Endodermal cell (in vitro differentiated cells): ENCODE measurements at regions not wholly inside any gene's neighbourhood (a gene's known extent, or its start where the extent isn't known, plus 50 kb on each side); places are given as distances from the start of the nearest gene placed in this dataset.

ENCODE experiments used
- DNase-seq: peaks from one replicate; pipeline ENCODE4 v3.0.0-alpha.2; 2017
- H3K27ac ChIP-seq: 2 replicates; pipeline ENCODE4 v1.5.1; 2013; ENCODE audit warnings: mild to moderate bottlenecking, low read depth, low read length, moderate library complexity
- H3K27me3 ChIP-seq: 2 replicates; pipeline ENCODE4 v1.6.1; 2013; ENCODE audit warnings: mild to moderate bottlenecking, low read length, moderate library complexity; ENCODE audit not compliant: insufficient read depth, control insufficient read depth, poor library complexity, severe bottlenecking
- H3K36me3 ChIP-seq: 2 replicates; pipeline ENCODE4 v1.7.0; 2013; ENCODE audit warnings: mild to moderate bottlenecking, low read length, moderate library complexity; ENCODE audit not compliant: control insufficient read depth, insufficient read depth
- H3K4me1 ChIP-seq: one replicate; pipeline ENCODE4 v1.7.0; 2013; ENCODE audit warnings: low read length; ENCODE audit not compliant: control insufficient read depth, insufficient read depth
- H3K4me3 ChIP-seq: 2 replicates; pipeline ENCODE4 v1.5.1; 2013; ENCODE audit warnings: mild to moderate bottlenecking, low read length, moderate library complexity
- H3K9ac ChIP-seq: 2 replicates; pipeline ENCODE4 v1.6.1; 2013; ENCODE audit warnings: mild to moderate bottlenecking, low read length, moderate library complexity; ENCODE audit not compliant: poor library complexity, severe bottlenecking; ENCODE audit errors: extremely low read depth
- H3K9me3 ChIP-seq: 2 replicates; pipeline ENCODE4 v1.6.1; 2013; ENCODE audit warnings: mild to moderate bottlenecking, low read length, moderate library complexity; ENCODE audit not compliant: control insufficient read depth
- H3K27ac Mint-ChIP-seq: 2 replicates; pipeline ENCODE4 v1.8.0; 2020; ENCODE audit warnings: mixed read lengths
- H3K27me3 Mint-ChIP-seq: 2 replicates; pipeline ENCODE4 v1.8.0; 2021; ENCODE audit warnings: mild to moderate bottlenecking, mixed read lengths; ENCODE audit not compliant: insufficient read depth
- H3K36me3 Mint-ChIP-seq: 2 replicates; pipeline ENCODE4 v1.8.0; 2020; ENCODE audit warnings: low read depth, mixed read lengths
- H3K4me1 Mint-ChIP-seq: 2 replicates; pipeline ENCODE4 v1.8.0; 2020; ENCODE audit warnings: mixed read lengths
- H3K4me3 Mint-ChIP-seq: 2 replicates; pipeline ENCODE4 v1.8.0; 2020; ENCODE audit warnings: mild to moderate bottlenecking, moderate library complexity, mixed read lengths
- H3K9me3 Mint-ChIP-seq: 2 replicates; pipeline ENCODE4 v1.8.0; 2020; ENCODE audit warnings: mild to moderate bottlenecking, mixed read lengths
- CTCF ChIP-seq: fragments of 200-600 bp; sonication (generic); conservative IDR thresholded peaks from 2 replicates; pipeline ENCODE4 v1.5.0; 2021; ENCODE audit warnings: antibody characterized with exemption, mild to moderate bottlenecking
- WGBS, 2 experiments: methylation state at CpG; one replicate each; pipeline versions ENCODE4 v1.1.5 to v1.1.7; 2013; ENCODE audit warnings: missing lambda C conversion rate in 2 of 2, mixed read lengths in 1 of 2; ENCODE audit not compliant: insufficient coverage in 1 of 2, insufficient read length in 1 of 2; 5-methylcytosine and 5-hydroxymethylcytosine counted together

- no peaks in the 10 kb centered on the region for H3K4me1 ChIP-seq
- H3K27me3 ChIP-seq = no peaks in the 10 kb centered on the region
- H3K27ac ChIP-seq = no peak overlapping the region
- no peaks in the 10 kb centered on the region for H3K9me3 ChIP-seq
- no peak overlapping the region for H3K9ac ChIP-seq
- peaks cover 15% of the 10 kb centered on the region for H3K4me1 Mint-ChIP-seq
- no peak overlapping the region for H3K27ac Mint-ChIP-seq
- TF ChIP-seq CTCF = no peak
- H3K4me3 Mint-ChIP-seq = no peak overlapping the region
- 86 to 100% methylated on average over 2 to 4 of the region's 4 CpGs for WGBS, 2 experiments
- no peak for DNase-seq
- H3K9me3 Mint-ChIP-seq = no peaks in the 10 kb centered on the region
- no peak overlapping the region for H3K4me3 ChIP-seq
- H3K27me3 Mint-ChIP-seq = peaks cover 2% of the 10 kb centered on the region
- no peaks in the 10 kb centered on the region for H3K36me3 ChIP-seq
- H3K36me3 Mint-ChIP-seq = no peaks in the 10 kb centered on the region
These were observed 191.9 kb upstream of the GAS1 start for GRCh38 chr9:87139099-87139730.

GRCh38 chr9:87140142-87140541, 192.8 kb upstream of the GAS1 start:
- no peaks in the 10 kb centered on the region for H3K36me3 ChIP-seq
- Mint-ChIP-seq H3K9me3 (no peaks in the 10 kb centered on the region), H3K36me3 (no peaks in the 10 kb centered on the region), H3K4me3 (no peak overlapping the region), H3K27ac (no peak overlapping the region), H3K27me3 (peaks cover 3% of the 10 kb centered on the region), H3K4me1 (peaks cover 15% of the 10 kb centered on the region)
- H3K9me3 ChIP-seq = no peaks in the 10 kb centered on the region
- H3K27me3 ChIP-seq = no peaks in the 10 kb centered on the region
- no peak overlapping the region for H3K9ac ChIP-seq
- no peaks in the 10 kb centered on the region for H3K4me1 ChIP-seq
- 88 to 95% methylated on average over 4 of the region's 4 CpGs for WGBS, 2 experiments
- no peak overlapping the region for H3K27ac ChIP-seq
- H3K4me3 ChIP-seq = no peak overlapping the region
- DNase-seq = no peak
- TF ChIP-seq CTCF = no peak

GRCh38 chr9:87140605-87141109, 193.4 kb upstream of the GAS1 start:
- Histone ChIP-seq H3K27ac (no peak overlapping the region), H3K4me3 (no peak overlapping the region), H3K9ac (no peak overlapping the region), H3K27me3 (no peaks in the 10 kb centered on the region), H3K9me3 (no peaks in the 10 kb centered on the region), H3K4me1 (no peaks in the 10 kb centered on the region), H3K36me3 (no peaks in the 10 kb centered on the region)
- peaks cover 8% of the 10 kb centered on the region for H3K27me3 Mint-ChIP-seq
- no peak overlapping the region for H3K27ac Mint-ChIP-seq
- no peak overlapping the region for H3K4me3 Mint-ChIP-seq
- 77 to 94% methylated on average over 3 to 6 of the region's 6 CpGs for WGBS, 2 experiments
- TF ChIP-seq CTCF = no peak
- no peaks in the 10 kb centered on the region for H3K9me3 Mint-ChIP-seq
- no peaks in the 10 kb centered on the region for H3K36me3 Mint-ChIP-seq
- peaks cover 15% of the 10 kb centered on the region for H3K4me1 Mint-ChIP-seq
- no peak for DNase-seq
